HL-60 (cell line): ENCODE measurements at regions not wholly inside any gene's neighbourhood (a gene's known extent, or its start where the extent isn't known, plus 50 kb on each side); places are given as distances from the start of the nearest gene placed in this dataset.

Experiments used
- DNase-seq, 2 experiments: peaks; one replicate each; pipeline ENCODE4 v3.0.0-alpha.2; 2010 to 2020; ENCODE audit warnings: low read depth in 1 of 2, low spot score in 1 of 2
- H3K27ac ChIP-seq: fragments of 250-450 bp; sonication (Bioruptor Pico); replicated peaks from 2 replicates; pipeline ENCODE4 v1.5.1; 2020; ENCODE audit warnings: mild to moderate bottlenecking, moderate library complexity
- H3K27me3 ChIP-seq: fragments of 250-450 bp; sonication (Bioruptor Pico); 2 replicates; pipeline ENCODE4 v1.5.1; 2021; ENCODE audit warnings: mild to moderate bottlenecking, moderate library complexity; ENCODE audit not compliant: insufficient read depth, poor library complexity, severe bottlenecking
- H3K4me3 ChIP-seq: replicated peaks from 2 replicates; pipeline ENCODE4 v1.5.1; 2011; ENCODE audit warnings: mild to moderate bottlenecking, control low read depth, low read length; ENCODE audit not compliant: insufficient read depth
- CTCF ChIP-seq: IDR thresholded peaks from one replicate; pipeline ENCODE4 v1.5.1; 2011; ENCODE audit warnings: low read length, control low read depth, inconsistent platforms; ENCODE audit not compliant: insufficient read depth
- GABPA ChIP-seq: IDR thresholded peaks from 2 replicates; pipeline ENCODE4 v1.6.1; 2012; ENCODE audit warnings: low read depth
- POLR2AphosphoS5 ChIP-seq: IDR thresholded peaks from 2 replicates; pipeline ENCODE4 v1.6.1; 2012; ENCODE audit warnings: low read depth
- REST ChIP-seq: IDR thresholded peaks from 2 replicates; pipeline ENCODE4 v1.6.1; 2012; ENCODE audit warnings: low read depth; ENCODE audit not compliant: insufficient replicate concordance
- SPI1 ChIP-seq: IDR thresholded peaks from 2 replicates; pipeline ENCODE4 v1.6.1; 2012; ENCODE audit warnings: low read depth, mild to moderate bottlenecking, borderline replicate concordance

GRCh38 chr9:71191708-71192107 is 70.3 kb upstream of the TRPM3 start:
- Histone ChIP-seq H3K27me3 (no peaks in the 10 kb centered on the region), H3K4me3 (no peak overlapping the region), H3K27ac (no peak overlapping the region)
- no peak for DNase-seq
- no peak for TF ChIP-seq SPI1
- TF ChIP-seq GABPA, result no peak
- no peak for TF ChIP-seq CTCF
- no peak for TF ChIP-seq REST
- no peak for TF ChIP-seq POLR2AphosphoS5

GRCh38 chr9:71183251-71183650 is 61.8 kb upstream of the TRPM3 start:
- no peak for DNase-seq
- Histone ChIP-seq H3K27me3 (no peaks in the 10 kb centered on the region), H3K4me3 (no peak overlapping the region), H3K27ac (no peak overlapping the region)
- TF ChIP-seq GABPA, result no peak
- TF ChIP-seq SPI1, result no peak
- TF ChIP-seq POLR2AphosphoS5, result no peak
- no peak for TF ChIP-seq CTCF

GRCh38 chr9:71179183-71179582 is 57.8 kb upstream of the TRPM3 start:
- Histone ChIP-seq H3K4me3 (no peak overlapping the region), H3K27me3 (no peaks in the 10 kb centered on the region), H3K27ac (no peak overlapping the region)
- DNase-seq, result no peak
- TF ChIP-seq REST (no peak), SPI1 (no peak), POLR2AphosphoS5 (no peak), CTCF (no peak)

- Histone ChIP-seq H3K27me3 (no peaks in the 10 kb centered on the region), H3K27ac (no peak overlapping the region), H3K4me3 (no peak overlapping the region)
- TF ChIP-seq CTCF (no peak), POLR2AphosphoS5 (no peak), REST (no peak), GABPA (no peak), SPI1 (no peak)
- DNase-seq, result no peak
Measured at GRCh38 chr9:71177901-71178300, 56.5 kb upstream of the TRPM3 start.
